Neural cell (in vitro differentiated cells): ENCODE measurements at regions not wholly inside any gene's neighbourhood (a gene's known extent, or its start where the extent isn't known, plus 50 kb on each side); places are given as distances from the start of the nearest gene placed in this dataset.

ENCODE experiments used
- H2AFZ ChIP-seq: fragments of 200-600, 300-800 bp; sonication (generic), shearing (Covaris generic); 2 replicates; pipeline ENCODE4 v1.6.0; 2014; ENCODE audit warnings: low read depth, mild to moderate bottlenecking, antibody characterized with exemption, low read length, moderate library complexity
- H3F3A ChIP-seq: fragments of 200-600 bp; shearing (Covaris generic); 2 replicates; pipeline ENCODE4 v1.6.1; 2016; ENCODE audit warnings: mild to moderate bottlenecking, moderate library complexity, mixed read lengths, antibody characterized with exemption, low read length; ENCODE audit not compliant: insufficient read depth, poor library complexity, severe bottlenecking
- H3K27ac ChIP-seq: fragments of 200-600, 300-800 bp; sonication (generic), shearing (Covaris generic); 2 replicates; pipeline ENCODE4 v1.5.1; 2014; ENCODE audit warnings: mild to moderate bottlenecking, low read length, moderate library complexity
- H3K27me3 ChIP-seq: fragments of 300-800, 200-600 bp; sonication (generic), shearing (Covaris generic); 2 replicates; pipeline ENCODE4 v1.6.0; 2014; ENCODE audit warnings: mild to moderate bottlenecking, low read depth, low read length, moderate library complexity; ENCODE audit not compliant: insufficient read depth
- H3K36me3 ChIP-seq: fragments of 300-800, 200-600 bp; sonication (generic), shearing (Covaris generic); 2 replicates; pipeline ENCODE4 v1.5.1; 2014; ENCODE audit warnings: mild to moderate bottlenecking, antibody characterized with exemption, low read length, moderate library complexity; ENCODE audit not compliant: insufficient read depth
- H3K4me2 ChIP-seq: fragments of 300-800, 200-600 bp; sonication (generic), shearing (Covaris generic); 2 replicates; pipeline ENCODE4 v1.6.0; 2014; ENCODE audit warnings: mild to moderate bottlenecking, low read length
- H3K4me3 ChIP-seq: fragments of 300-800, 200-600 bp; sonication (generic), shearing (Covaris generic); 2 replicates; pipeline ENCODE4 v1.5.1; 2014; ENCODE audit warnings: mild to moderate bottlenecking, low read length, moderate library complexity
- H3K79me2 ChIP-seq: fragments of 200-600 bp; shearing (Covaris generic); replicated peaks from 2 replicates; pipeline ENCODE4 v1.6.0; 2014; ENCODE audit warnings: mild to moderate bottlenecking, low read length, moderate library complexity; ENCODE audit not compliant: insufficient read depth
- H3K9ac ChIP-seq: fragments of 300-800, 200-600 bp; sonication (generic), shearing (Covaris generic); 2 replicates; pipeline ENCODE4 v1.6.1; 2016; ENCODE audit warnings: mild to moderate bottlenecking, low read length, mixed read lengths
- H3K9me2 ChIP-seq: fragments of 200-600 bp; shearing (Covaris generic); 2 replicates; pipeline ENCODE4 v1.6.1; 2016; ENCODE audit warnings: mild to moderate bottlenecking, low read length, mixed read lengths; ENCODE audit not compliant: insufficient read depth
- H3K9me3 ChIP-seq: fragments of 200-600, 300-800 bp; sonication (generic), shearing (Covaris generic); 2 replicates; pipeline ENCODE4 v1.6.1; 2016; ENCODE audit warnings: mild to moderate bottlenecking, mixed run types, low read length, moderate library complexity, mixed read lengths
- H4K20me1 ChIP-seq: fragments of 200-600 bp; shearing (Covaris generic); 2 replicates; pipeline ENCODE4 v1.6.1; 2016; ENCODE audit warnings: mild to moderate bottlenecking, mixed run types; ENCODE audit not compliant: insufficient read depth
- CTCF ChIP-seq: fragments of 450-650 bp; IDR thresholded peaks from 2 replicates; pipeline ENCODE4 v1.5.1; 2014; ENCODE audit warnings: antibody characterized with exemption, mild to moderate bottlenecking, moderate library complexity; ENCODE audit not compliant: poor library complexity, severe bottlenecking
- EP300 ChIP-seq: fragments of 450-650 bp; conservative IDR thresholded peaks from 2 replicates; pipeline ENCODE4 v1.6.1; 2014; ENCODE audit warnings: antibody characterized with exemption, mild to moderate bottlenecking, moderate library complexity; ENCODE audit not compliant: poor library complexity, severe bottlenecking
- EZH2 ChIP-seq: fragments of 200-600, 300-800 bp; shearing (Covaris generic), sonication (generic); IDR thresholded peaks from 2 replicates; pipeline ENCODE4 v1.6.1; 2014; ENCODE audit warnings: antibody characterized with exemption, low read length, borderline replicate concordance, mild to moderate bottlenecking; ENCODE audit not compliant: insufficient read depth, poor library complexity, severe bottlenecking
- MXI1 ChIP-seq: fragments of 450-650 bp; conservative IDR thresholded peaks from 2 replicates; pipeline ENCODE4 v1.6.1; 2014; ENCODE audit warnings: antibody characterized with exemption, mild to moderate bottlenecking; ENCODE audit not compliant: poor library complexity, severe bottlenecking
- POLR2AphosphoS5 ChIP-seq: IDR thresholded peaks from 2 replicates; pipeline ENCODE4 v1.6.1; 2012
- RAD21 ChIP-seq: fragments of 450-650 bp; conservative IDR thresholded peaks from 2 replicates; pipeline ENCODE4 v1.6.1; 2014; ENCODE audit warnings: antibody characterized with exemption, mild to moderate bottlenecking, moderate library complexity
- SMC3 ChIP-seq: fragments of 450-650 bp; conservative IDR thresholded peaks from 2 replicates; pipeline ENCODE4 v1.6.1; 2014; ENCODE audit warnings: antibody characterized with exemption, mild to moderate bottlenecking, moderate library complexity; ENCODE audit not compliant: poor library complexity
- TAF1 ChIP-seq: IDR thresholded peaks from 2 replicates; pipeline ENCODE4 v1.6.1; 2012; ENCODE audit warnings: low read depth
- TF ChIP-seq, protein P1 (sequence below): IDR thresholded peaks from 2 replicates; pipeline ENCODE4 v1.6.1; 2012; ENCODE audit warnings: borderline replicate concordance

GRCh38 chr2:83665154-83665553, 793.9 kb downstream of the SUCLG1 start:
- Histone ChIP-seq H3K27me3 (no peaks in the 10 kb centered on the region), H3K27ac (no peak overlapping the region), H3K9me2 (no peaks in the 10 kb centered on the region), H3K4me3 (no peak overlapping the region), H3K36me3 (no peaks in the 10 kb centered on the region), H2AFZ (no peak overlapping the region), H3K9me3 (no peaks in the 10 kb centered on the region), H3K79me2 (no peaks in the 10 kb centered on the region), H3K9ac (no peak overlapping the region), H4K20me1 (no peaks in the 10 kb centered on the region), H3K4me2 (no peak overlapping the region), H3F3A (no peaks in the 10 kb centered on the region)
- TF ChIP-seq POLR2AphosphoS5: no peak
- TF ChIP-seq TAF1: no peak
- no peak for TF ChIP-seq CTCF
- TF ChIP-seq EZH2: no peak
- TF ChIP-seq, protein P1, sequence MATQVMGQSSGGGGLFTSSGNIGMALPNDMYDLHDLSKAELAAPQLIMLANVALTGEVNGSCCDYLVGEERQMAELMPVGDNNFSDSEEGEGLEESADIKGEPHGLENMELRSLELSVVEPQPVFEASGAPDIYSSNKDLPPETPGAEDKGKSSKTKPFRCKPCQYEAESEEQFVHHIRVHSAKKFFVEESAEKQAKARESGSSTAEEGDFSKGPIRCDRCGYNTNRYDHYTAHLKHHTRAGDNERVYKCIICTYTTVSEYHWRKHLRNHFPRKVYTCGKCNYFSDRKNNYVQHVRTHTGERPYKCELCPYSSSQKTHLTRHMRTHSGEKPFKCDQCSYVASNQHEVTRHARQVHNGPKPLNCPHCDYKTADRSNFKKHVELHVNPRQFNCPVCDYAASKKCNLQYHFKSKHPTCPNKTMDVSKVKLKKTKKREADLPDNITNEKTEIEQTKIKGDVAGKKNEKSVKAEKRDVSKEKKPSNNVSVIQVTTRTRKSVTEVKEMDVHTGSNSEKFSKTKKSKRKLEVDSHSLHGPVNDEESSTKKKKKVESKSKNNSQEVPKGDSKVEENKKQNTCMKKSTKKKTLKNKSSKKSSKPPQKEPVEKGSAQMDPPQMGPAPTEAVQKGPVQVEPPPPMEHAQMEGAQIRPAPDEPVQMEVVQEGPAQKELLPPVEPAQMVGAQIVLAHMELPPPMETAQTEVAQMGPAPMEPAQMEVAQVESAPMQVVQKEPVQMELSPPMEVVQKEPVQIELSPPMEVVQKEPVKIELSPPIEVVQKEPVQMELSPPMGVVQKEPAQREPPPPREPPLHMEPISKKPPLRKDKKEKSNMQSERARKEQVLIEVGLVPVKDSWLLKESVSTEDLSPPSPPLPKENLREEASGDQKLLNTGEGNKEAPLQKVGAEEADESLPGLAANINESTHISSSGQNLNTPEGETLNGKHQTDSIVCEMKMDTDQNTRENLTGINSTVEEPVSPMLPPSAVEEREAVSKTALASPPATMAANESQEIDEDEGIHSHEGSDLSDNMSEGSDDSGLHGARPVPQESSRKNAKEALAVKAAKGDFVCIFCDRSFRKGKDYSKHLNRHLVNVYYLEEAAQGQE: no peak
- TF ChIP-seq RAD21: no peak
- TF ChIP-seq SMC3: no peak
- TF ChIP-seq EP300: no peak
- TF ChIP-seq MXI1: no peak

DNA sequence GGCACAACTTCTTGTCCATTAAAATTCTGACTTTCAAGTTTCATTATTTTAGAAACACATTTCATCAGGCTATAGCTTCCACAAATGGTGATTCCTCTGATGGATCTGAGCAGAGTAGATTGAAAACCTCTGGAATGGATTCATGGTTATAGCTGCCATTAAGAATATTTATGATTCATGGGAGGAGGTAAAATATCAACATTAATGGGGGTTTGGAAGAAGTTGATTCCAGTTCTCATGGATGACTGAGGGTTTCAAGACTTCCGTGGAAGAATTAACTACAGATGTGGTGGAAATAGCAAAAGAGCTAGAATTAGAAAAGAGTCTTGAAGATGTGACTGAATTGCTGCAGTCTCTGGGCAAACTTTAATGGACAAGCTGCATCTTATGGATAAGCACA, 797.4 kb downstream of the SUCLG1 start:
- no peak overlapping the region for H2AFZ ChIP-seq
- no peak overlapping the region for H3K4me2 ChIP-seq
- H3F3A ChIP-seq: no peaks in the 10 kb centered on the region
- H3K4me3 ChIP-seq: no peak overlapping the region
- no peaks in the 10 kb centered on the region for H3K9me3 ChIP-seq
- no peaks in the 10 kb centered on the region for H3K79me2 ChIP-seq
- H4K20me1 ChIP-seq: no peaks in the 10 kb centered on the region
- H3K27ac ChIP-seq: no peak overlapping the region
- H3K36me3 ChIP-seq: no peaks in the 10 kb centered on the region
- H3K9me2 ChIP-seq: no peaks in the 10 kb centered on the region
- TF ChIP-seq EZH2: no peak
- no peak for TF ChIP-seq TAF1
- TF ChIP-seq SMC3: no peak
- no peak for TF ChIP-seq MXI1
- TF ChIP-seq POLR2AphosphoS5: no peak
- TF ChIP-seq, protein P1: no peak
- no peak for TF ChIP-seq CTCF
- TF ChIP-seq RAD21: no peak
- no peak for TF ChIP-seq EP300
- no peak overlapping the region for H3K9ac ChIP-seq
- H3K27me3 ChIP-seq: no peaks in the 10 kb centered on the region
